PFSK-1 (cell line): ENCODE measurements at regions not wholly inside any gene's neighbourhood (a gene's known extent, or its start where the extent isn't known, plus 50 kb on each side); places are given as distances from the start of the nearest gene placed in this dataset.

Experiments
- POLR2AphosphoS5 ChIP-seq: IDR thresholded peaks from 2 replicates; pipeline ENCODE4 v1.6.1; 2012; ENCODE audit warnings: low read depth, mild to moderate bottlenecking, control low read depth, low read length, moderate library complexity
- TAF1 ChIP-seq: IDR thresholded peaks from 2 replicates; pipeline ENCODE4 v1.6.1; 2012; ENCODE audit warnings: low read length, control low read depth, borderline replicate concordance; ENCODE audit not compliant: insufficient read depth

GRCh38 chr7:42332605-42333222 is 95.7 kb upstream of the GLI3 start:
- no peak for TF ChIP-seq TAF1
- TF ChIP-seq POLR2AphosphoS5 = no peak
